ENCODE measurements at regions not wholly inside any gene's neighbourhood (a gene's known extent, or its start where the extent isn't known, plus 50 kb on each side); places are given as distances from the start of the nearest gene placed in this dataset.

- no peak for DNase-seq
- TF ChIP-seq, protein P1, sequence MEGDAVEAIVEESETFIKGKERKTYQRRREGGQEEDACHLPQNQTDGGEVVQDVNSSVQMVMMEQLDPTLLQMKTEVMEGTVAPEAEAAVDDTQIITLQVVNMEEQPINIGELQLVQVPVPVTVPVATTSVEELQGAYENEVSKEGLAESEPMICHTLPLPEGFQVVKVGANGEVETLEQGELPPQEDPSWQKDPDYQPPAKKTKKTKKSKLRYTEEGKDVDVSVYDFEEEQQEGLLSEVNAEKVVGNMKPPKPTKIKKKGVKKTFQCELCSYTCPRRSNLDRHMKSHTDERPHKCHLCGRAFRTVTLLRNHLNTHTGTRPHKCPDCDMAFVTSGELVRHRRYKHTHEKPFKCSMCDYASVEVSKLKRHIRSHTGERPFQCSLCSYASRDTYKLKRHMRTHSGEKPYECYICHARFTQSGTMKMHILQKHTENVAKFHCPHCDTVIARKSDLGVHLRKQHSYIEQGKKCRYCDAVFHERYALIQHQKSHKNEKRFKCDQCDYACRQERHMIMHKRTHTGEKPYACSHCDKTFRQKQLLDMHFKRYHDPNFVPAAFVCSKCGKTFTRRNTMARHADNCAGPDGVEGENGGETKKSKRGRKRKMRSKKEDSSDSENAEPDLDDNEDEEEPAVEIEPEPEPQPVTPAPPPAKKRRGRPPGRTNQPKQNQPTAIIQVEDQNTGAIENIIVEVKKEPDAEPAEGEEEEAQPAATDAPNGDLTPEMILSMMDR (IDR thresholded peaks at IDR 0.05): no peak
- no peak for ATAC-seq
- H3K4me3 ChIP-seq: no peak overlapping the region
- intact Hi-C loops (cut with DNase I, micrococcal nuclease): no loop called here
- H3K4me1 ChIP-seq (ENCODE audit: low read depth): no peaks in the 10 kb centered on the region
- H3K36me3 ChIP-seq (ENCODE audit: low read depth): no peaks in the 10 kb centered on the region
- H3K9me3 ChIP-seq: no peaks in the 10 kb centered on the region
These were observed 1070.7 kb downstream of the CNTNAP5 start for GRCh38 chr2:125095826-125096225.

DNA sequence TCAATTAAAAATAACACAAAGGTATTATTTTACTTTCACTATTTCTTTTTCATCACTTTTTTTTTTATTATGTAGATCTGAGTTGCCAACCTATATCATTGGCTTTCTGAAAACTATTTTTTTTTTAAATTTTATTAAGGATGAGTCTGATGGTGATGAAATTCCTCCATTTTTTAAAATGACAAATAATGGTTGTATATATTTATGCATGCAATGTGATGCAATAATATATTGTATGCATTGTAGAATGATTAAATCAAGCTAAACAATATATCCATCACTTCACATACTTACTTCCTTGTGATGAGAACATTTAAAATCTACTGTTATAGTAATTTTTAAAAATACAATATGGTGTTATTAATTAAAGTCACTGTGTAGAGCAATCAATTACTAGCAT lies 1081.6 kb downstream of the CNTNAP5 start:
- Histone ChIP-seq H3K36me3 (ENCODE audit: low read depth) (no peaks in the 10 kb centered on the region), H3K9me3 (no peaks in the 10 kb centered on the region), H3K4me3 (no peak overlapping the region), H3K4me1 (ENCODE audit: low read depth) (no peaks in the 10 kb centered on the region)
- ATAC-seq: no peak
- DNase-seq: no peak
- intact Hi-C loops (cut with DNase I, micrococcal nuclease): no loop called here
- TF ChIP-seq, protein P1 (IDR thresholded peaks at IDR 0.05): no peak

GRCh38 chr2:125107446-125107845 lies 1082.4 kb downstream of the CNTNAP5 start:
- ATAC-seq: no peak
- Histone ChIP-seq H3K9me3 (no peaks in the 10 kb centered on the region), H3K4me1 (ENCODE audit: low read depth) (no peaks in the 10 kb centered on the region), H3K4me3 (no peak overlapping the region), H3K36me3 (ENCODE audit: low read depth) (no peaks in the 10 kb centered on the region)
- intact Hi-C loops (cut with DNase I, micrococcal nuclease): no loop called here
- TF ChIP-seq, protein P1 (IDR thresholded peaks at IDR 0.05): no peak
- no peak for DNase-seq

DNA sequence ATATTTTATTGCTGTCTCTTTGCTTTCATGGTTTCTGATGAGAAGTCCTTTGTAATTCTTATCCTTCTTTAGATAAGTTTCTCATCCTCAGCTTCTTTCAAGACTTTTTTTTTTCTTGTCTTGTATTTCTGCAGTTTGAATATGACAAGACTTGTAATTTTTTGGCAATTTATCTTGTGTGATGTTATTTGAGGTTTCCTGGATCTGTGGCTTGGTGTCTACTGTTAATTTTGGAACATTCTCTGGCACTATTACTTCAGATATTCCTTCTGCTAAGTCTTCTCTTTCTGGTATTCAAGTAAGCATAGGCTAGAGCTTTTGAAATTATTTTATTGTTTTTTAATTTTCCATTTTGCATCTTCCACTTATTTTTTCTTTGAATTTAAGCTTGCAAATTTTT lies 1083.2 kb downstream of the CNTNAP5 start:
- Histone ChIP-seq H3K36me3 (ENCODE audit: low read depth) (no peaks in the 10 kb centered on the region), H3K4me1 (ENCODE audit: low read depth) (no peaks in the 10 kb centered on the region), H3K9me3 (no peaks in the 10 kb centered on the region), H3K4me3 (no peak overlapping the region)
- TF ChIP-seq, protein P1 (IDR thresholded peaks at IDR 0.05): no peak
- no peak for ATAC-seq
- no peak for DNase-seq
- intact Hi-C loops (cut with DNase I, micrococcal nuclease): no loop called here

DNA sequence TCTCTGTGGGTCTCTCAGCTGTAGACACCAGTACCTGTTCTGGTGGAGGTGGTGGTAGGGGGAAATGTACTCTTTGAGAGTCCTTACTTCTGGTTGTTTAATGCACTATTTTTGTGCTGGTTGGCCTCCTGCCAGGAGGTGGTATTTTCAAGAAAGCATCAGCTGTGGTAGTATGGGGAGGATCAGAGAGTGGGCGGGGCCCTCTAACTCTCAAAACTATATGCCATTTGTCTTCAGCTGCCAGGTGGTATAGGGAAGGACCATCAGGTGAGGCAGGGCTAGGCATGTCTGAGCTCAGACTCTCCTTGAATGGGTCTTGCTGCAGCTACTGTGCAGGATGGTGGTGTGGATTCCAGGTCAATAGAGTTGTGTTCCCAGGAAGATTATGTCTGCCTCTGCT lies 1100.8 kb downstream of the CNTNAP5 start:
- Histone ChIP-seq H3K4me3 (no peak overlapping the region), H3K36me3 (ENCODE audit: low read depth) (no peaks in the 10 kb centered on the region), H3K4me1 (ENCODE audit: low read depth) (no peaks in the 10 kb centered on the region), H3K9me3 (no peaks in the 10 kb centered on the region)
- TF ChIP-seq, protein P1 (IDR thresholded peaks at IDR 0.05): no peak
- DNase-seq: no peak
- ATAC-seq: no peak
- intact Hi-C loops (cut with DNase I, micrococcal nuclease): no loop called here

GRCh38 chr2:125160947-125161346 lies 1135.9 kb downstream of the CNTNAP5 start:
- Histone ChIP-seq H3K36me3 (ENCODE audit: low read depth) (no peaks in the 10 kb centered on the region), H3K9me3 (no peaks in the 10 kb centered on the region), H3K4me1 (ENCODE audit: low read depth) (no peaks in the 10 kb centered on the region), H3K4me3 (no peak overlapping the region)
- no peak for DNase-seq
- no peak for ATAC-seq
- TF ChIP-seq, protein P1 (IDR thresholded peaks at IDR 0.05): no peak
- intact Hi-C loops (cut with DNase I, micrococcal nuclease): no loop called here

All from mucosa of descending colon (tissue), 3 donors.